GM19023 (cell line): ENCODE measurements at regions not wholly inside any gene's neighbourhood (a gene's known extent, or its start where the extent isn't known, plus 50 kb on each side); places are given as distances from the start of the nearest gene placed in this dataset.

Experiments used
- ATAC-seq: cut with Tn5 transposase; IDR thresholded peaks from one replicate; pipeline ENCODE4 v1.9.1; 2021; ENCODE audit warnings: mild to moderate bottlenecking, moderate library complexity; ENCODE audit not compliant: unreplicated experiment

DNA sequence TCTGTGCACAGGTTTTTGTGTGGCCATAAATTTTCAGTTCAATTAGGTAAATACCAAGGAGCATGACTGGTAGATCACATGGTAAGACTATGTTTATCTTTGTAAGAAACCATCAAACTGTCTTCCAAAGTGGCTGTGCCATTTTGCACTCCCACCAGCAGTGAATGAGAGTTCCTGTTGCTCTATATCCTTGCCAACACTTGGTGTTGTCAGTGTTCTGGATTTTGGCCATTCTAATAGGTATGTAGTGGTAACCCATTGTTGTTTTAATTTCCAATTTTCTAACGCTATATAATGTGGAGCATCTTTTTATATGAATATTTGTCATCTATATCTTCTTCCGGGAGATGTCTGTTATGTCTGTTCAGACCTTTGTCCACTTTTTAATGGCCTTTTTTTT lies 51.7 kb upstream of the MED4 start:
- ATAC-seq, result no peak

DNA sequence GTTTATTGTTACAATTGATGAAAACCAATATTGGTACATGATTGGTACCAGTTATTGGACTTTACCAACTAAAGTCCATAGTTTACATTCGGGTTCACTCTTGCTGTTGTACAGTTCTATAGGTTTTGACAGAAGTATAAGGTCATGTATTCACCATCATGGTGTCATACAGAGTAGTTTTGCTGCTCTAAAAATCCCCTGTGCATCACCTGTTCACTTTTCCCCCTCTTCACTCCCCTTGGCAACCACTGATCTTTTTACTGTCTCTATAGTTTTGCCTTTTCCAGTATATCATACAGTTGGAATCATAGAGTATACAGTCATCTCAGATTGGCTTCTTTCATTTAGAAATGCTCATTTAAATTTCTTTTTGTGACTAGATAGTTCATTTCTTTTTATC lies 51.2 kb upstream of the MED4 start:
- no peak for ATAC-seq
